ENCODE measurements at regions not wholly inside any gene's neighbourhood (a gene's known extent, or its start where the extent isn't known, plus 50 kb on each side); places are given as distances from the start of the nearest gene placed in this dataset.

DNA sequence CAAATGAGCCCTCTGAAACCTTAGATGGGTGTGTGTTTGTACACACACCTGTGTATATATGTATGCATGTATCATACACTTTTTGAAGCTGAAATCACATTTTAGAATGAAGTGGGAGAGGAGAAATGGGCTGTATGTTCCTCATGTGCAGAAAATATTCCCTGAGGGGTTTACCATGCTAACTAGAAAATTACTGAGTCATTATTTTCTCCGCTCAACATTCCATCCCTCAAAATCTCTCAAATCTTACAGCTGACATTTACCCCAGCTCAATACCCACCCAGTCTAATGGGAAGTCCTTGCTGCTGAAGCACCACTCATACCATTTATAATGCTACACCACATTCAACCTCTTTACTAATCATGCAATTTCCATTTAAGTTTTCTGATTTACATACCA lies 138.6 kb downstream of the P2RY1 start:
- DNase-seq (ENCODE audit: low read depth in 1 of 2, low spot score in 1 of 2) = no peak
- H3K4me3 ChIP-seq = no peak overlapping the region
- no peaks in the 10 kb centered on the region for H3K36me3 ChIP-seq
- H3K9me3 ChIP-seq (ENCODE audit: low read depth) = no peaks in the 10 kb centered on the region
- no peaks in the 10 kb centered on the region for H3K4me1 ChIP-seq (ENCODE audit: low read depth)
- H3K27me3 ChIP-seq = no peaks in the 10 kb centered on the region
- no peak overlapping the region for H3K27ac ChIP-seq
- TF ChIP-seq, protein P1, sequence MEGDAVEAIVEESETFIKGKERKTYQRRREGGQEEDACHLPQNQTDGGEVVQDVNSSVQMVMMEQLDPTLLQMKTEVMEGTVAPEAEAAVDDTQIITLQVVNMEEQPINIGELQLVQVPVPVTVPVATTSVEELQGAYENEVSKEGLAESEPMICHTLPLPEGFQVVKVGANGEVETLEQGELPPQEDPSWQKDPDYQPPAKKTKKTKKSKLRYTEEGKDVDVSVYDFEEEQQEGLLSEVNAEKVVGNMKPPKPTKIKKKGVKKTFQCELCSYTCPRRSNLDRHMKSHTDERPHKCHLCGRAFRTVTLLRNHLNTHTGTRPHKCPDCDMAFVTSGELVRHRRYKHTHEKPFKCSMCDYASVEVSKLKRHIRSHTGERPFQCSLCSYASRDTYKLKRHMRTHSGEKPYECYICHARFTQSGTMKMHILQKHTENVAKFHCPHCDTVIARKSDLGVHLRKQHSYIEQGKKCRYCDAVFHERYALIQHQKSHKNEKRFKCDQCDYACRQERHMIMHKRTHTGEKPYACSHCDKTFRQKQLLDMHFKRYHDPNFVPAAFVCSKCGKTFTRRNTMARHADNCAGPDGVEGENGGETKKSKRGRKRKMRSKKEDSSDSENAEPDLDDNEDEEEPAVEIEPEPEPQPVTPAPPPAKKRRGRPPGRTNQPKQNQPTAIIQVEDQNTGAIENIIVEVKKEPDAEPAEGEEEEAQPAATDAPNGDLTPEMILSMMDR (IDR thresholded peaks at IDR 0.05; ENCODE audit: low read depth, low read length) = no peak

GRCh38 chr3:152976239-152976638 lies 141.3 kb downstream of the P2RY1 start:
- H3K9me3 ChIP-seq (ENCODE audit: low read depth) = no peaks in the 10 kb centered on the region
- DNase-seq (ENCODE audit: low read depth in 1 of 2, low spot score in 1 of 2) = no peak
- no peaks in the 10 kb centered on the region for H3K36me3 ChIP-seq
- H3K4me3 ChIP-seq = no peak overlapping the region
- H3K4me1 ChIP-seq (ENCODE audit: low read depth) = no peaks in the 10 kb centered on the region
- no peak overlapping the region for H3K27ac ChIP-seq
- TF ChIP-seq, protein P1 (IDR thresholded peaks at IDR 0.05; ENCODE audit: low read depth, low read length) = no peak
- H3K27me3 ChIP-seq = no peaks in the 10 kb centered on the region

DNA sequence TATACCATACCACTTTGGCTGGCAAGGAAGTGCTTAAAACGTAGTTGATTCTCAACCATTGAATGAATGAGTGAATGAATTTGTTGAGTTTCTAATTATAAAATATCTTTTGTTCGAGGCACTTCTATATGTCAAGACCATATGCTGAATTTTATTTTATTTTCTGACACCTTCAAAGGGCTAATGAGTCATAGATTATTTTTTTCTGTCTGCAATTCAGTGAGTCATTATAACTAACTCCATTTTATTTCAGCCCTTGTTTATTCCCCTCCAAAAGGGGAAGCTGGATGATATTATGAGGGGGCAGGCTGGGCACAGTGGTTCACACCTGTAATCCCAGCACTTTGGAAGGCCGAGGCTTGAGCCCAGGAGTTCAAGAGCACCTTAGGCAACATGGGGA lies 142.4 kb downstream of the P2RY1 start:
- no peak for DNase-seq (ENCODE audit: low read depth in 1 of 2, low spot score in 1 of 2)
- Histone ChIP-seq H3K27me3 (no peaks in the 10 kb centered on the region), H3K4me1 (ENCODE audit: low read depth) (no peaks in the 10 kb centered on the region), H3K4me3 (no peak overlapping the region), H3K36me3 (no peaks in the 10 kb centered on the region), H3K27ac (no peak overlapping the region), H3K9me3 (ENCODE audit: low read depth) (no peaks in the 10 kb centered on the region)
- TF ChIP-seq, protein P1 (IDR thresholded peaks at IDR 0.05; ENCODE audit: low read depth, low read length) = no peak

DNA sequence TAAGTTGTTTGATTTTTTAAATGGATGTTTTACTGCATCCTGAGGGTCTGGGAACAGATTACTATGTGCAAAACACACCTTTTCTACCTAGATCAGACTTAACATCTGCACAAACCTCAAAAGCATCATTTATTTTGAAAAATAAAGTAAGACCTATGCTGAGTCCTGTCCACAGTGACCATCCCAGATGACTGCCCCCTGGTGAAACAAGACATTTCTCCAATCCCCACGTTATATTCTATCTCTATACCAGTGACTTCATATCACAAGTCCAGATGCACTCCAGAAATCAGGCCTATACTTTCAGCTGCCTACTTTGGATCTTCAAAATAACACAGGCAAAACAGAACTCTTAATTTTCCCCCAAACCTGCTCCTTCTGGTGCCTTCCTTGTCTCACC lies 143.2 kb downstream of the P2RY1 start:
- no peaks in the 10 kb centered on the region for H3K9me3 ChIP-seq (ENCODE audit: low read depth)
- no peak overlapping the region for H3K27ac ChIP-seq
- no peaks in the 10 kb centered on the region for H3K27me3 ChIP-seq
- no peaks in the 10 kb centered on the region for H3K36me3 ChIP-seq
- no peak for DNase-seq (ENCODE audit: low read depth in 1 of 2, low spot score in 1 of 2)
- no peaks in the 10 kb centered on the region for H3K4me1 ChIP-seq (ENCODE audit: low read depth)
- TF ChIP-seq, protein P1 (IDR thresholded peaks at IDR 0.05; ENCODE audit: low read depth, low read length) = no peak
- H3K4me3 ChIP-seq = no peak overlapping the region

GRCh38 chr3:152997526-152997925 lies 162.6 kb downstream of the P2RY1 start:
- no peaks in the 10 kb centered on the region for H3K36me3 ChIP-seq
- H3K27me3 ChIP-seq = no peaks in the 10 kb centered on the region
- TF ChIP-seq, protein P1 (IDR thresholded peaks at IDR 0.05; ENCODE audit: low read depth, low read length) = no peak
- no peak overlapping the region for H3K27ac ChIP-seq
- no peaks in the 10 kb centered on the region for H3K4me1 ChIP-seq (ENCODE audit: low read depth)
- no peak overlapping the region for H3K4me3 ChIP-seq
- DNase-seq (ENCODE audit: low read depth in 1 of 2, low spot score in 1 of 2) = no peak
- H3K9me3 ChIP-seq (ENCODE audit: low read depth) = no peaks in the 10 kb centered on the region

DNA sequence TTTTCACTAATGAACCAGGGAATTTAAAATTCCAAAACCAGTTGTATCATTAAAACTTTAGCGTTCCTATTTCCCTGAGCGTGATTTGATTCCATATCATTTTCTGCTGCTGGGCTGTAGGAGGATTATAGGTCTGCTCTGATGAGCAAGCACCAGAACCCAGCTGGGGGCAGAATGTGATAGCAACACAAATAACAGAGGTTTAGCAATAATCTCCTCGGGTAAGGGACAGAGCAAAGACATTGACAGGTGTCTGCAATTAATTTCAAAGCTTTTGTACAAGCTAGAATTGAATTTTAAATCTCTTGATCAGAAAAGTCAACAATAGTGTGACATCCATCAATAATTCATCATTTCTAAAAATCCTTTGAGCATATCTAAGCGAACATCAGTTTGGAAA lies 163.4 kb upstream of the RAP2B start:
- Histone ChIP-seq H3K9me3 (ENCODE audit: low read depth) (no peaks in the 10 kb centered on the region), H3K27me3 (no peaks in the 10 kb centered on the region), H3K4me3 (no peak overlapping the region), H3K4me1 (ENCODE audit: low read depth) (no peaks in the 10 kb centered on the region), H3K27ac (no peak overlapping the region), H3K36me3 (no peaks in the 10 kb centered on the region)
- no peak for DNase-seq (ENCODE audit: low read depth in 1 of 2, low spot score in 1 of 2)
- TF ChIP-seq, protein P1 (IDR thresholded peaks at IDR 0.05; ENCODE audit: low read depth, low read length) = no peak
